ENCODE measurements at regions not wholly inside any gene's neighbourhood (a gene's known extent, or its start where the extent isn't known, plus 50 kb on each side); places are given as distances from the start of the nearest gene placed in this dataset.

DNA sequence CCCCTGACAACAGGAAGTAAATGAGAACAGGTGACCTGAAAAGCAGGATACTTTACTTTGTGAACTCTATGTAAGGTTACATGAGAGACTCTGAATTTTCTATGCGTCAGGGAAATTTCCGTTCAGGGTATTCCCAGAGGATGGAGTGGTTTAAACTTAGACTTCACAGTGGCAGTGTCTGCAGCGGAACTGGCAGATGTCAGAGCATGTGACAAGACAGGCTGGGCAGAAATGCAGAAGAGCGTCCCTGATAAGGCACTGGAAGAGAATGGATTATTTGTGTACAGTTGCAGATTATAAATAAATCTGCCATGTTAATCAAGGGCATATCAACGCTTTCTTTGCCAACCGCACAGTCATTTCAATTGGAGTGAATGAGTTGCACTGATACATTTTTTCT is 598.4 kb upstream of the ZNF717 start:
- TF ChIP-seq GLIS2 (tag by site-specific recombination; IDR thresholded peaks at IDR 0.05) (no peak), ZNF335 (tag by site-specific recombination; conservative IDR thresholded peaks at IDR 0.05) (no peak), ZNF792 (tag by site-specific recombination; IDR thresholded peaks at IDR 0.05) (no peak), RBAK (tag by site-specific recombination; IDR thresholded peaks at IDR 0.05) (no peak), ZNF629 (tag by site-specific recombination; IDR thresholded peaks at IDR 0.05) (no peak), ZNF426 (tag by site-specific recombination; IDR thresholded peaks at IDR 0.05) (no peak), ZNF221 (tag by site-specific recombination; IDR thresholded peaks at IDR 0.05; ENCODE audit: borderline replicate concordance) (no peak), SETDB1 (IDR thresholded peaks at IDR 0.05; ENCODE audit: insufficient read length, low read length) (no peak), ZNF837 (tag by site-specific recombination; IDR thresholded peaks at IDR 0.05) (no peak), ZNF473 (tag by site-specific recombination; IDR thresholded peaks at IDR 0.05) (no peak), ZNF140 (tag by site-specific recombination; IDR thresholded peaks at IDR 0.05) (no peak), KLF8 (tag by site-specific recombination; IDR thresholded peaks at IDR 0.05) (no peak), ZNF596 (tag by site-specific recombination; IDR thresholded peaks at IDR 0.05) (no peak), KLF16 (tag by site-specific recombination; IDR thresholded peaks at IDR 0.05) (no peak)
- TF ChIP-seq, protein P1, sequence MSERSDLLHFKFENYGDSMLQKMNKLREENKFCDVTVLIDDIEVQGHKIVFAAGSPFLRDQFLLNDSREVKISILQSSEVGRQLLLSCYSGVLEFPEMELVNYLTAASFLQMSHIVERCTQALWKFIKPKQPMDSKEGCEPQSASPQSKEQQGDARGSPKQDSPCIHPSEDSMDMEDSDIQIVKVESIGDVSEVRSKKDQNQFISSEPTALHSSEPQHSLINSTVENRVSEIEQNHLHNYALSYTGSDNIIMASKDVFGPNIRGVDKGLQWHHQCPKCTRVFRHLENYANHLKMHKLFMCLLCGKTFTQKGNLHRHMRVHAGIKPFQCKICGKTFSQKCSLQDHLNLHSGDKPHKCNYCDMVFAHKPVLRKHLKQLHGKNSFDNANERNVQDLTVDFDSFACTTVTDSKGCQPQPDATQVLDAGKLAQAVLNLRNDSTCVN (tag by site-specific recombination; optimal IDR thresholded peaks at IDR 0.05) = no peak
- TF ChIP-seq, protein P2, sequence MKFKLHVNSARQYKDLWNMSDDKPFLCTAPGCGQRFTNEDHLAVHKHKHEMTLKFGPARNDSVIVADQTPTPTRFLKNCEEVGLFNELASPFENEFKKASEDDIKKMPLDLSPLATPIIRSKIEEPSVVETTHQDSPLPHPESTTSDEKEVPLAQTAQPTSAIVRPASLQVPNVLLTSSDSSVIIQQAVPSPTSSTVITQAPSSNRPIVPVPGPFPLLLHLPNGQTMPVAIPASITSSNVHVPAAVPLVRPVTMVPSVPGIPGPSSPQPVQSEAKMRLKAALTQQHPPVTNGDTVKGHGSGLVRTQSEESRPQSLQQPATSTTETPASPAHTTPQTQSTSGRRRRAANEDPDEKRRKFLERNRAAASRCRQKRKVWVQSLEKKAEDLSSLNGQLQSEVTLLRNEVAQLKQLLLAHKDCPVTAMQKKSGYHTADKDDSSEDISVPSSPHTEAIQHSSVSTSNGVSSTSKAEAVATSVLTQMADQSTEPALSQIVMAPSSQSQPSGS (tag by site-specific recombination; IDR thresholded peaks at IDR 0.05; ENCODE audit: low read depth) = no peak
- ChIA-PET CTCF (no interaction called here), POLR2A (no interaction called here)
- Histone ChIP-seq H3K27ac (ENCODE audit: extremely low read depth, low read depth, low read length) (no peak overlapping the region), H3K9me3 (ENCODE audit: control insufficient read depth, insufficient read depth, low read depth, low read length) (no peaks in the 10 kb centered on the region), H3K4me1 (ENCODE audit: control insufficient read depth, insufficient read depth, low read length) (no peaks in the 10 kb centered on the region), H3K4me3 (ENCODE audit: low read depth, low read length) (no peak overlapping the region), H3K36me3 (ENCODE audit: control insufficient read depth in 2 of 2, insufficient read depth in 1 of 2, low read length in 2 of 2) (no peaks in the 10 kb centered on the region)

- H3K9me3 ChIP-seq (ENCODE audit: control insufficient read depth, insufficient read depth, low read depth, low read length) = no peaks in the 10 kb centered on the region
- no peaks in the 10 kb centered on the region for H3K4me1 ChIP-seq (ENCODE audit: control insufficient read depth, insufficient read depth, low read length)
- H3K27ac ChIP-seq (ENCODE audit: extremely low read depth, low read depth, low read length) = no peak overlapping the region
- CTCF ChIA-PET = no interaction called here
- POLR2A ChIA-PET = no interaction called here
- no peaks in the 10 kb centered on the region for H3K36me3 ChIP-seq (ENCODE audit: control insufficient read depth in 2 of 2, insufficient read depth in 1 of 2, low read length in 2 of 2)
- H3K4me3 ChIP-seq (ENCODE audit: low read depth, low read length) = no peak overlapping the region
- TF ChIP-seq ZBTB44 (tag by site-specific recombination; IDR thresholded peaks at IDR 0.05) (no peak), ZNF132 (tag by site-specific recombination; IDR thresholded peaks at IDR 0.05; ENCODE audit: borderline replicate concordance) (no peak), ZNF223 (tag by site-specific recombination; IDR thresholded peaks at IDR 0.05) (no peak), ZNF555 (tag by site-specific recombination; conservative IDR thresholded peaks at IDR 0.05) (no peak), IKZF3 (tag by site-specific recombination; IDR thresholded peaks at IDR 0.05) (no peak), ZNF211 (tag by site-specific recombination; IDR thresholded peaks at IDR 0.05; ENCODE audit: low read depth) (no peak), HOXD13 (CRISPR knock-in tag; IDR thresholded peaks at IDR 0.05; ENCODE audit: borderline replicate concordance) (no peak), ZNF639 (tag by site-specific recombination; IDR thresholded peaks at IDR 0.05) (no peak), ZNF645 (tag by site-specific recombination; IDR thresholded peaks at IDR 0.05) (no peak), ZNF561 (tag by site-specific recombination; IDR thresholded peaks at IDR 0.05; ENCODE audit: borderline replicate concordance) (no peak), ZXDB (tag by site-specific recombination; IDR thresholded peaks at IDR 0.05) (no peak)
- TF ChIP-seq, protein P3, sequence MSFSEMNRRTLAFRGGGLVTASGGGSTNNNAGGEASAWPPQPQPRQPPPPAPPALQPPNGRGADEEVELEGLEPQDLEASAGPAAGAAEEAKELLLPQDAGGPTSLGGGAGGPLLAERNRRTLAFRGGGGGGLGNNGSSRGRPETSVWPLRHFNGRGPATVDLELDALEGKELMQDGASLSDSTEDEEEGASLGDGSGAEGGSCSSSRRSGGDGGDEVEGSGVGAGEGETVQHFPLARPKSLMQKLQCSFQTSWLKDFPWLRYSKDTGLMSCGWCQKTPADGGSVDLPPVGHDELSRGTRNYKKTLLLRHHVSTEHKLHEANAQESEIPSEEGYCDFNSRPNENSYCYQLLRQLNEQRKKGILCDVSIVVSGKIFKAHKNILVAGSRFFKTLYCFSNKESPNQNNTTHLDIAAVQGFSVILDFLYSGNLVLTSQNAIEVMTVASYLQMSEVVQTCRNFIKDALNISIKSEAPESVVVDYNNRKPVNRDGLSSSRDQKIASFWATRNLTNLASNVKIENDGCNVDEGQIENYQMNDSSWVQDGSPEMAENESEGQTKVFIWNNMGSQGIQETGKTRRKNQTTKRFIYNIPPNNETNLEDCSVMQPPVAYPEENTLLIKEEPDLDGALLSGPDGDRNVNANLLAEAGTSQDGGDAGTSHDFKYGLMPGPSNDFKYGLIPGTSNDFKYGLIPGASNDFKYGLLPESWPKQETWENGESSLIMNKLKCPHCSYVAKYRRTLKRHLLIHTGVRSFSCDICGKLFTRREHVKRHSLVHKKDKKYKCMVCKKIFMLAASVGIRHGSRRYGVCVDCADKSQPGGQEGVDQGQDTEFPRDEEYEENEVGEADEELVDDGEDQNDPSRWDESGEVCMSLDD (tag by site-specific recombination; IDR thresholded peaks at IDR 0.05) = no peak
These were observed 601.7 kb upstream of the ZNF717 start for GRCh38 chr3:76387000-76387399.
